Renal cortex interstitium (tissue), 11 donors: ENCODE measurements at regions not wholly inside any gene's neighbourhood (a gene's known extent, or its start where the extent isn't known, plus 50 kb on each side); places are given as distances from the start of the nearest gene placed in this dataset.

Experiments
- DNase-seq, 11 donors: peaks; one replicate each; pipeline ENCODE4 v3.0.0-alpha.2; 2013; ENCODE audit warnings: low read depth in 9 of 11, low spot score in 4 of 11; ENCODE audit errors: extremely low read depth in 1 of 11

- DNase-seq: no peak
Measured at GRCh38 chr9:26459959-26460358, 432.6 kb downstream of the CAAP1 start.

GRCh38 chr9:26458054-26458453 lies 434.5 kb downstream of the CAAP1 start:
- DNase-seq: no peak

GRCh38 chr9:26457151-26457550 lies 435.5 kb downstream of the CAAP1 start:
- no peak for DNase-seq

- DNase-seq: no peak
Measured at GRCh38 chr9:26439061-26439624, 453.5 kb downstream of the CAAP1 start.

GRCh38 chr9:26437056-26437711 lies 455.4 kb downstream of the CAAP1 start:
- DNase-seq: no peak

- DNase-seq: no peak
Measured at GRCh38 chr9:26426551-26427131, 466.0 kb downstream of the CAAP1 start.

- DNase-seq: no peak
Measured at GRCh38 chr9:26418480-26418879, 474.1 kb downstream of the CAAP1 start.

GRCh38 chr9:26415528-26415927 lies 477.1 kb downstream of the CAAP1 start:
- no peak for DNase-seq

- peak in 4 of 11 donors; percentile 2 to 12 (median 8) for DNase-seq
Measured at GRCh38 chr9:26413611-26414010, 479.0 kb downstream of the CAAP1 start.

- DNase-seq: peak in 2 of 11 donors; percentile 3 to 10
Measured at GRCh38 chr9:26412446-26412845, 480.2 kb downstream of the CAAP1 start.

GRCh38 chr9:26406676-26407075 lies 485.9 kb downstream of the CAAP1 start:
- DNase-seq: no peak

- DNase-seq: no peak
Measured at GRCh38 chr9:26399556-26399955, 493.0 kb downstream of the CAAP1 start.

- DNase-seq: no peak
Measured at GRCh38 chr9:26394025-26394424, 498.6 kb downstream of the CAAP1 start.

- DNase-seq: no peak
Measured at GRCh38 chr9:26392639-26393038, 500.0 kb downstream of the CAAP1 start.

GRCh38 chr9:26391036-26391435 lies 501.6 kb downstream of the CAAP1 start:
- no peak for DNase-seq

GRCh38 chr9:26375448-26375847 lies 517.2 kb downstream of the CAAP1 start:
- DNase-seq: no peak

GRCh38 chr9:26373616-26374015 lies 519.0 kb downstream of the CAAP1 start:
- no peak for DNase-seq

GRCh38 chr9:26371236-26371635 lies 521.4 kb downstream of the CAAP1 start:
- no peak for DNase-seq

GRCh38 chr9:26369093-26369492 lies 523.5 kb downstream of the CAAP1 start:
- no peak for DNase-seq

GRCh38 chr9:26368241-26368640 lies 524.4 kb downstream of the CAAP1 start:
- no peak for DNase-seq

- no peak for DNase-seq
Measured at GRCh38 chr9:26361010-26361409, 531.6 kb downstream of the CAAP1 start.
